LoVo (cell line): ENCODE measurements at regions not wholly inside any gene's neighbourhood (a gene's known extent, or its start where the extent isn't known, plus 50 kb on each side); places are given as distances from the start of the nearest gene placed in this dataset.

Source experiments
- DNase-seq: peaks from one replicate; pipeline ENCODE4 v3.0.0-alpha.2; 2016; ENCODE audit warnings: low spot score

- no peak for DNase-seq
Measured at GRCh38 chr2:129254718-129255117, 724.7 kb upstream of the RAB6C start.

- DNase-seq: no peak
Measured at GRCh38 chr2:129255610-129256313, 723.7 kb upstream of the RAB6C start.

- DNase-seq: no peak
Measured at GRCh38 chr2:129256642-129257041, 722.8 kb upstream of the RAB6C start.

- no peak for DNase-seq
Measured at GRCh38 chr2:129262934-129263333, 716.5 kb upstream of the RAB6C start.

GRCh38 chr2:129263939-129264338 is 715.5 kb upstream of the RAB6C start:
- DNase-seq: no peak

GRCh38 chr2:129267559-129267958 is 711.9 kb upstream of the RAB6C start:
- no peak for DNase-seq

GRCh38 chr2:129273266-129274037 is 706.0 kb upstream of the RAB6C start:
- DNase-seq: no peak

- no peak for DNase-seq
Measured at GRCh38 chr2:129274038-129274415, 705.4 kb upstream of the RAB6C start.

GRCh38 chr2:129274918-129275317 is 704.5 kb upstream of the RAB6C start:
- no peak for DNase-seq

GRCh38 chr2:129275706-129276105 is 703.8 kb upstream of the RAB6C start:
- no peak for DNase-seq

- DNase-seq: no peak
Measured at GRCh38 chr2:129276978-129277584, 702.4 kb upstream of the RAB6C start.

- DNase-seq: no peak
Measured at GRCh38 chr2:129277585-129277981, 701.9 kb upstream of the RAB6C start.

- DNase-seq: no peak
Measured at GRCh38 chr2:129281791-129282530, 697.5 kb upstream of the RAB6C start.

GRCh38 chr2:129285012-129285411 is 694.5 kb upstream of the RAB6C start:
- DNase-seq: no peak

- DNase-seq: no peak
Measured at GRCh38 chr2:129293326-129293725, 686.1 kb upstream of the RAB6C start.

GRCh38 chr2:129296396-129296795 is 683.1 kb upstream of the RAB6C start:
- DNase-seq: no peak

GRCh38 chr2:129296806-129297205 is 682.7 kb upstream of the RAB6C start:
- no peak for DNase-seq

GRCh38 chr2:129297430-129297829 is 682.0 kb upstream of the RAB6C start:
- no peak for DNase-seq

GRCh38 chr2:129299338-129299737 is 680.1 kb upstream of the RAB6C start:
- no peak for DNase-seq

- no peak for DNase-seq
Measured at GRCh38 chr2:129299756-129300155, 679.7 kb upstream of the RAB6C start.

- DNase-seq: no peak
Measured at GRCh38 chr2:129300456-129300855, 679.0 kb upstream of the RAB6C start.

GRCh38 chr2:129301431-129301913 is 678.0 kb upstream of the RAB6C start:
- DNase-seq: no peak
